ENCODE measurements at regions not wholly inside any gene's neighbourhood (a gene's known extent, or its start where the extent isn't known, plus 50 kb on each side); places are given as distances from the start of the nearest gene placed in this dataset.

DNA sequence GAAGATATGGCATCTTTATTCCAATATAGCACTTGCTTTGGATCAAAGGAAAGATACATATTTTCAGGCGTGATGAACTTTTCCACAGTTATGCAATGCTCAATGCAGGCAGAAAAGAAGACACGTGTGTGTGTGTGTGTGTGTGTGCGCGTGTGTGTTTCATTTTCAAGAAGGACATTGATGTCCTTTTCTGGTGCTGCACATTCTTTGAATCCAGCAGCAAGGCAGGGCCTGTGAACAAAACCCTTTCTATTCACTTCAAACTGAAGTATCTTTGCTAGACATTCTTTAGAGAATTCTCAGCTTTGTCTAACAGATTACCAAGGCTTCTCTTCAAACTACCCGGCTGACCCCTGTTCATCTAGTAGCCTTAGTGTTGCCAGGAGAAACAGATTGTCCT lies 124.6 kb downstream of the CD47 start:
- H3K4me1 ChIP-seq (ENCODE audit: insufficient read depth, low read length), result peaks cover 27% of the 10 kb centered on the region
- DNase-seq, result no peak
- H3K27me3 ChIP-seq (ENCODE audit: low read length), result no peaks in the 10 kb centered on the region
- no peaks in the 10 kb centered on the region for H3K9me2 ChIP-seq (replicated peaks; ENCODE audit: low read length)
- intact Hi-C loops (cut with micrococcal nuclease), result no loop called here
- no peak overlapping the region for H3K9ac ChIP-seq (ENCODE audit: low read length)
- no peaks in the 10 kb centered on the region for H3K79me2 ChIP-seq (ENCODE audit: low read length)
- no peaks in the 10 kb centered on the region for H4K20me1 ChIP-seq (ENCODE audit: low read length)
- no peak for ATAC-seq
- no peak overlapping the region for H3K27ac ChIP-seq (ENCODE audit: low read length)
- CTCF ChIA-PET, result no interaction called here
- POLR2A ChIA-PET (ENCODE audit: unreplicated experiment), result no interaction called here
- H3K4me2 ChIP-seq (ENCODE audit: low read length), result no peak overlapping the region
- no TSS peak for BruUV-seq (replicated peaks)
- H3K4me3 ChIP-seq (ENCODE audit: low read length), result no peak overlapping the region
- H3K9me3 ChIP-seq (ENCODE audit: low read length), result no peaks in the 10 kb centered on the region
- H3F3A ChIP-seq (ENCODE audit: low read length, unreplicated experiment), result no peaks in the 10 kb centered on the region
- H3K36me3 ChIP-seq (ENCODE audit: low read depth, low read length), result no peaks in the 10 kb centered on the region
- no peak overlapping the region for H2AFZ ChIP-seq (ENCODE audit: low read length)
- TF ChIP-seq, protein P1, sequence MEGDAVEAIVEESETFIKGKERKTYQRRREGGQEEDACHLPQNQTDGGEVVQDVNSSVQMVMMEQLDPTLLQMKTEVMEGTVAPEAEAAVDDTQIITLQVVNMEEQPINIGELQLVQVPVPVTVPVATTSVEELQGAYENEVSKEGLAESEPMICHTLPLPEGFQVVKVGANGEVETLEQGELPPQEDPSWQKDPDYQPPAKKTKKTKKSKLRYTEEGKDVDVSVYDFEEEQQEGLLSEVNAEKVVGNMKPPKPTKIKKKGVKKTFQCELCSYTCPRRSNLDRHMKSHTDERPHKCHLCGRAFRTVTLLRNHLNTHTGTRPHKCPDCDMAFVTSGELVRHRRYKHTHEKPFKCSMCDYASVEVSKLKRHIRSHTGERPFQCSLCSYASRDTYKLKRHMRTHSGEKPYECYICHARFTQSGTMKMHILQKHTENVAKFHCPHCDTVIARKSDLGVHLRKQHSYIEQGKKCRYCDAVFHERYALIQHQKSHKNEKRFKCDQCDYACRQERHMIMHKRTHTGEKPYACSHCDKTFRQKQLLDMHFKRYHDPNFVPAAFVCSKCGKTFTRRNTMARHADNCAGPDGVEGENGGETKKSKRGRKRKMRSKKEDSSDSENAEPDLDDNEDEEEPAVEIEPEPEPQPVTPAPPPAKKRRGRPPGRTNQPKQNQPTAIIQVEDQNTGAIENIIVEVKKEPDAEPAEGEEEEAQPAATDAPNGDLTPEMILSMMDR (conservative IDR thresholded peaks at IDR 0.05; ENCODE audit: low read depth, low read length), result no peak
- TF ChIP-seq EZH2 (IDR thresholded peaks at IDR 0.05; ENCODE audit: low read length, unreplicated experiment) (no peak), EZH2phosphoT487 (IDR thresholded peaks at IDR 0.05; ENCODE audit: borderline replicate concordance, low read length) (no peak)

DNA sequence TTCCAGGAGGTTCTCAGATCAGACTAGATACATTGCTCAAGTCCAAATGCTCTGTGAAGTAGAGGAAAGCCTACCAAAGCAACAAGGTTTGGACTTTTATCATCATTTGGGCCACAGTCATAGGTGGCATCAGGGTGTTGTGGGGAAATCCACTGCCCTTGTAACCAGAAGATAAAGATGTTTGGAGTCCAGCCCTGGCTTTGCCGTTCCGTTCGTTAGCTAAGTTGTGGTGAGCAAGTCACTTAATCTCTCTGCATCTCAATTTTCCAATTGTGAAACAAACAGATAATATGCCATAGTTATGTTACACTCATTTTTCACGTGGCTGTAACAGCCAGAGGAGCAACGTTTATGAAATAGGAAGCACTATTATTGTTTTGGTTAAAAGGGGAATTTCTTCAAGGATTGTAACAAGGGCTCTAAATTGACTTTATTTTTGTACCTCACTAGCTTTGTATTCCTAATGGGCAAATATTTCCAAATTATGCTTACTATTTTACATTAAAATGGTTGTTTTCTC lies 125.6 kb downstream of the CD47 start:
- no TSS peak for BruUV-seq (replicated peaks)
- CTCF ChIA-PET, result no interaction called here

DNA sequence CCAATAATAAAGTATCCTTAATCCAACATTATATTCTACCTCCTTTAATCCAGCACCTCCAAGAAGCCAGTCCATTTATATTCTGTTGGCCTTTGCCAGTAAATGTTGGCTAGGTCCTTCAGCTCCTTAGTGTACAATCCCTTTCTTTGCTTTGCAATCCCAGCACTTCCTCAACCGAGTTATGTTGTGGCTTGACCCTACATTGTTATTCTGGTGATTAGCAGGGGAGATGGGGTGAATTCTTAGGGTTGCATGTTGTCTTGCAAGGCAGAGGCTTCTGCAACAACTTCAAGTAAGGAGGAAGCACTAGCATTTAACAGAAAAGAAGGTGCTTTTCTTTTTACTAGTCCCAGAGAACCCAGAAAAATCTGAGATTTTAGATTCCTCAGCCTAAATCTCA lies 127.2 kb downstream of the CD47 start:
- H3K9ac ChIP-seq (ENCODE audit: low read length), result no peak overlapping the region
- intact Hi-C loops (cut with micrococcal nuclease), result no loop called here
- no peak overlapping the region for H3K27ac ChIP-seq (ENCODE audit: low read length)
- H3K27me3 ChIP-seq (ENCODE audit: low read length), result no peaks in the 10 kb centered on the region
- no peak for ATAC-seq
- ChIA-PET POLR2A (ENCODE audit: unreplicated experiment) (no interaction called here), CTCF (no interaction called here)
- no peaks in the 10 kb centered on the region for H3K36me3 ChIP-seq (ENCODE audit: low read depth, low read length)
- H3K79me2 ChIP-seq (ENCODE audit: low read length), result no peaks in the 10 kb centered on the region
- H3F3A ChIP-seq (ENCODE audit: low read length, unreplicated experiment), result no peaks in the 10 kb centered on the region
- H3K4me2 ChIP-seq (ENCODE audit: low read length), result no peak overlapping the region
- H3K9me3 ChIP-seq (ENCODE audit: low read length), result no peaks in the 10 kb centered on the region
- no peak overlapping the region for H2AFZ ChIP-seq (ENCODE audit: low read length)
- H4K20me1 ChIP-seq (ENCODE audit: low read length), result no peaks in the 10 kb centered on the region
- peaks cover 10% of the 10 kb centered on the region for H3K4me1 ChIP-seq (ENCODE audit: insufficient read depth, low read length)
- TF ChIP-seq, protein P1 (conservative IDR thresholded peaks at IDR 0.05; ENCODE audit: low read depth, low read length), result no peak
- TF ChIP-seq EZH2 (IDR thresholded peaks at IDR 0.05; ENCODE audit: low read length, unreplicated experiment) (no peak), EZH2phosphoT487 (IDR thresholded peaks at IDR 0.05; ENCODE audit: borderline replicate concordance, low read length) (no peak)
- H3K9me2 ChIP-seq (replicated peaks; ENCODE audit: low read length), result no peaks in the 10 kb centered on the region
- no peak for DNase-seq
- H3K4me3 ChIP-seq (ENCODE audit: low read length), result no peak overlapping the region
- BruUV-seq (replicated peaks), result no TSS peak

More for the DNA sequence above, 125.6 kb downstream of the CD47 start:
- H3K4me3 ChIP-seq (ENCODE audit: low read length), result no peak overlapping the region
- ATAC-seq (no peak), DNase-seq (no peak)
- TF ChIP-seq EZH2phosphoT487 (IDR thresholded peaks at IDR 0.05; ENCODE audit: borderline replicate concordance, low read length) (no peak), EZH2 (IDR thresholded peaks at IDR 0.05; ENCODE audit: low read length, unreplicated experiment) (no peak)
- TF ChIP-seq, protein P1 (conservative IDR thresholded peaks at IDR 0.05; ENCODE audit: low read depth, low read length), result no peak
- H3K4me2 ChIP-seq (ENCODE audit: low read length), result no peak overlapping the region
- intact Hi-C loops (cut with micrococcal nuclease), result no loop called here
- no peaks in the 10 kb centered on the region for H3K79me2 ChIP-seq (ENCODE audit: low read length)
- H3F3A ChIP-seq (ENCODE audit: low read length, unreplicated experiment), result no peaks in the 10 kb centered on the region
- POLR2A ChIA-PET (ENCODE audit: unreplicated experiment), result no interaction called here
- peaks cover 20% of the 10 kb centered on the region for H3K4me1 ChIP-seq (ENCODE audit: insufficient read depth, low read length)
- H3K9me2 ChIP-seq (replicated peaks; ENCODE audit: low read length), result no peaks in the 10 kb centered on the region
- H3K27me3 ChIP-seq (ENCODE audit: low read length), result no peaks in the 10 kb centered on the region
- H4K20me1 ChIP-seq (ENCODE audit: low read length), result no peaks in the 10 kb centered on the region
- no peak overlapping the region for H2AFZ ChIP-seq (ENCODE audit: low read length)
- H3K27ac ChIP-seq (ENCODE audit: low read length), result no peak overlapping the region
- no peaks in the 10 kb centered on the region for H3K36me3 ChIP-seq (ENCODE audit: low read depth, low read length)
- H3K9ac ChIP-seq (ENCODE audit: low read length), result no peak overlapping the region
- no peaks in the 10 kb centered on the region for H3K9me3 ChIP-seq (ENCODE audit: low read length)

Measured in PC-3 (cell line).